ENCODE measurements at regions not wholly inside any gene's neighbourhood (a gene's known extent, or its start where the extent isn't known, plus 50 kb on each side); places are given as distances from the start of the nearest gene placed in this dataset.

GRCh38 chr11:97110376-97110775 is 720.6 kb downstream of the JRKL start:
- CTCF ChIA-PET = no interaction called here
- Mint-ChIP-seq H3K36me3 (no peaks in the 10 kb centered on the region), H3K9me3 (ENCODE audit: low read depth) (peaks cover 11% of the 10 kb centered on the region), H3K4me3 (no peak overlapping the region), H3K4me1 (no peaks in the 10 kb centered on the region), H3K27me3 (no peaks in the 10 kb centered on the region), H3K27ac (no peak overlapping the region)
- DNase-seq (no peak), ATAC-seq (no peak)

GRCh38 chr11:97111559-97111958 is 721.7 kb downstream of the JRKL start:
- Mint-ChIP-seq H3K36me3 (no peaks in the 10 kb centered on the region), H3K27me3 (no peaks in the 10 kb centered on the region), H3K27ac (no peak overlapping the region), H3K9me3 (ENCODE audit: low read depth) (peaks cover 11% of the 10 kb centered on the region), H3K4me3 (no peak overlapping the region), H3K4me1 (no peaks in the 10 kb centered on the region)
- no peak for ATAC-seq
- CTCF ChIA-PET = no interaction called here
- DNase-seq = no peak

GRCh38 chr11:97118614-97119200 is 728.9 kb downstream of the JRKL start:
- no peak overlapping the region for H3K27ac Mint-ChIP-seq
- H3K27me3 Mint-ChIP-seq = no peaks in the 10 kb centered on the region
- H3K9me3 Mint-ChIP-seq (ENCODE audit: low read depth) = peaks cover 2% of the 10 kb centered on the region
- no peak overlapping the region for H3K4me3 Mint-ChIP-seq
- no peak for DNase-seq
- ATAC-seq = no peak
- no peaks in the 10 kb centered on the region for H3K4me1 Mint-ChIP-seq
- CTCF ChIA-PET = no interaction called here
- no peaks in the 10 kb centered on the region for H3K36me3 Mint-ChIP-seq

GRCh38 chr11:97123237-97123636 is 733.4 kb downstream of the JRKL start:
- CTCF ChIA-PET = no interaction called here
- H3K4me3 Mint-ChIP-seq = no peak overlapping the region
- H3K36me3 Mint-ChIP-seq = no peaks in the 10 kb centered on the region

GRCh38 chr11:97136067-97136466 is 746.3 kb downstream of the JRKL start:
- no peak for DNase-seq
- Mint-ChIP-seq H3K4me3 (no peak overlapping the region), H3K9me3 (ENCODE audit: low read depth) (peaks cover 28% of the 10 kb centered on the region), H3K27me3 (no peaks in the 10 kb centered on the region), H3K27ac (no peak overlapping the region), H3K4me1 (no peaks in the 10 kb centered on the region), H3K36me3 (no peaks in the 10 kb centered on the region)
- ATAC-seq = no peak
- CTCF ChIA-PET = no interaction called here

More at GRCh38 chr11:97123237-97123636, 733.4 kb downstream of the JRKL start:
- H3K9me3 Mint-ChIP-seq (ENCODE audit: low read depth) = peaks cover 2% of the 10 kb centered on the region
- no peak overlapping the region for H3K27ac Mint-ChIP-seq
- no peak for DNase-seq
- ATAC-seq = no peak
- no peaks in the 10 kb centered on the region for H3K27me3 Mint-ChIP-seq
- no peaks in the 10 kb centered on the region for H3K4me1 Mint-ChIP-seq

GRCh38 chr11:97140885-97141494 is 751.2 kb downstream of the JRKL start:
- H3K27ac Mint-ChIP-seq = no peak overlapping the region
- ATAC-seq (no peak), DNase-seq (no peak)
- H3K9me3 Mint-ChIP-seq (ENCODE audit: low read depth) = peaks cover 19% of the 10 kb centered on the region
- H3K4me3 Mint-ChIP-seq = no peak overlapping the region
- no peaks in the 10 kb centered on the region for H3K4me1 Mint-ChIP-seq
- H3K36me3 Mint-ChIP-seq = no peaks in the 10 kb centered on the region
- CTCF ChIA-PET = no interaction called here
- no peaks in the 10 kb centered on the region for H3K27me3 Mint-ChIP-seq

GRCh38 chr11:97143463-97143862 is 753.6 kb downstream of the JRKL start:
- Mint-ChIP-seq H3K4me1 (no peaks in the 10 kb centered on the region), H3K9me3 (ENCODE audit: low read depth) (peaks cover 15% of the 10 kb centered on the region), H3K4me3 (no peak overlapping the region), H3K36me3 (no peaks in the 10 kb centered on the region), H3K27ac (no peak overlapping the region), H3K27me3 (no peaks in the 10 kb centered on the region)
- ATAC-seq (no peak), DNase-seq (no peak)
- CTCF ChIA-PET = no interaction called here

- DNase-seq (no peak), ATAC-seq (no peak)
- H3K27me3 Mint-ChIP-seq = no peaks in the 10 kb centered on the region
- H3K36me3 Mint-ChIP-seq = no peaks in the 10 kb centered on the region
- CTCF ChIA-PET = no interaction called here
- no peak overlapping the region for H3K27ac Mint-ChIP-seq
- H3K4me3 Mint-ChIP-seq = no peak overlapping the region
- no peaks in the 10 kb centered on the region for H3K4me1 Mint-ChIP-seq
- H3K9me3 Mint-ChIP-seq (ENCODE audit: low read depth) = peaks cover 14% of the 10 kb centered on the region
Observed at GRCh38 chr11:97149741-97150140, 759.9 kb downstream of the JRKL start.

GRCh38 chr11:97157221-97157740 is 767.5 kb downstream of the JRKL start:
- Mint-ChIP-seq H3K27ac (no peak overlapping the region), H3K4me1 (no peaks in the 10 kb centered on the region), H3K27me3 (no peaks in the 10 kb centered on the region), H3K4me3 (no peak overlapping the region), H3K9me3 (ENCODE audit: low read depth) (peaks cover 9% of the 10 kb centered on the region), H3K36me3 (no peaks in the 10 kb centered on the region)
- ATAC-seq (no peak), DNase-seq (no peak)
- CTCF ChIA-PET = no interaction called here

GRCh38 chr11:97158243-97158642 is 768.4 kb downstream of the JRKL start:
- Mint-ChIP-seq H3K27me3 (no peaks in the 10 kb centered on the region), H3K36me3 (no peaks in the 10 kb centered on the region), H3K4me1 (no peaks in the 10 kb centered on the region), H3K27ac (no peak overlapping the region), H3K9me3 (ENCODE audit: low read depth) (peaks cover 8% of the 10 kb centered on the region), H3K4me3 (no peak overlapping the region)
- CTCF ChIA-PET = no interaction called here
- DNase-seq = no peak
- no peak for ATAC-seq

- CTCF ChIA-PET = no interaction called here
- no peak overlapping the region for H3K4me3 Mint-ChIP-seq
Observed at GRCh38 chr11:97163631-97164191, 773.9 kb downstream of the JRKL start.

GRCh38 chr11:97201743-97202612 is 812.2 kb downstream of the JRKL start:
- ATAC-seq (no peak), DNase-seq (no peak)
- Mint-ChIP-seq H3K27me3 (no peaks in the 10 kb centered on the region), H3K36me3 (no peaks in the 10 kb centered on the region), H3K9me3 (ENCODE audit: low read depth) (peaks cover 8% of the 10 kb centered on the region), H3K4me1 (no peaks in the 10 kb centered on the region), H3K27ac (no peak overlapping the region), H3K4me3 (no peak overlapping the region)
- CTCF ChIA-PET = no interaction called here

More at GRCh38 chr11:97163631-97164191, 773.9 kb downstream of the JRKL start:
- no peaks in the 10 kb centered on the region for H3K27me3 Mint-ChIP-seq
- H3K36me3 Mint-ChIP-seq = no peaks in the 10 kb centered on the region
- no peak for DNase-seq
- H3K4me1 Mint-ChIP-seq = no peaks in the 10 kb centered on the region
- H3K9me3 Mint-ChIP-seq (ENCODE audit: low read depth) = peaks cover 6% of the 10 kb centered on the region
- no peak for ATAC-seq
- no peak overlapping the region for H3K27ac Mint-ChIP-seq

- ATAC-seq = no peak
- CTCF ChIA-PET = no interaction called here
- Mint-ChIP-seq H3K9me3 (ENCODE audit: low read depth) (peaks cover 6% of the 10 kb centered on the region), H3K4me1 (no peaks in the 10 kb centered on the region), H3K4me3 (no peak overlapping the region), H3K36me3 (no peaks in the 10 kb centered on the region), H3K27ac (no peak overlapping the region), H3K27me3 (no peaks in the 10 kb centered on the region)
- no peak for DNase-seq
Observed at GRCh38 chr11:97202613-97203292, 812.9 kb downstream of the JRKL start.

All from activated CD8-positive, alpha-beta memory T cell treated with anti-CD3 and anti-CD28 coated beads, Interleukin-2, amount 10 ng/mL, durations not matched to agents 7 days and 5 days (primary cell).